SW480 (cell line): ENCODE measurements at regions not wholly inside any gene's neighbourhood (a gene's known extent, or its start where the extent isn't known, plus 50 kb on each side); places are given as distances from the start of the nearest gene placed in this dataset.

Source experiments
- DNase-seq: peaks from one replicate; pipeline ENCODE4 v3.0.0-alpha.2; 2016; ENCODE audit warnings: low spot score

DNA sequence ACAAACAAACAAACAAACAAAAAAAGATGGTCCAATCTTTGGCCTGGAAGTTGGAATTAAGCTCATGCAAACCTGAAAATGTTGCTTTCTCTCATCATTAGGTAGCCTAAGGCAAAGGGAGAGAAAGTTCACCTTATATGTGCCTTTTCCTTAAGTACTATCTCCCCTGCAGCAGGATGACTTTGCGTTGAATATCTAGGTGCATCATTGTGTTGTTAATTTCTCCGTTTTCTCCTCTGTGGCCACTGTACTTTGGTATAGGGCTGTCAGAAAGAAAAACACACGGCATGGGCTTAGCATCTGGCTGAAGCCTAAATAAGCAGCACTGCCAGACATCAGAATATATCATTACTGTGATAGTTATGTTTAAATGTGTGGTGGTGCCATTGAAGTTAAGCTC, 345.5 kb downstream of the BCAT1 start:
- no peak for DNase-seq

DNA sequence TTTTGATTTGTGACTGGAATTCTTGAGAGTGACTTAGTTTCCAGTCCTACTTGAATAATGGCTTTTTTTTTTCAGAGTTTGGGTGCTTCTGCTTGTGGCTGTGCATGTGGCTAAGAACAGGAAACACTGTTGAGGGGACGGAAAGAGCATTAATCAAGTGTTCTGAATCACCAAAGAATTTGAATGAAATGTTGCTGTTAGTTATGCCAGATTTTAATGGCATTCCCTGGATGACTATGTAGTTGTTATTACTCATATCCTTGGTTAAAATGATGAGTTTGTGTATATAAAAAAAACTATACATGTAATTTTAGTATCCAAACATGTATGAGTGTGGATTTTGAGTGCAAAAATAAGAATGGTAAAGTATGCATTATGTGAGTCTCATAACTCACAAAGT, 347.9 kb downstream of the BCAT1 start:
- DNase-seq: no peak

DNA sequence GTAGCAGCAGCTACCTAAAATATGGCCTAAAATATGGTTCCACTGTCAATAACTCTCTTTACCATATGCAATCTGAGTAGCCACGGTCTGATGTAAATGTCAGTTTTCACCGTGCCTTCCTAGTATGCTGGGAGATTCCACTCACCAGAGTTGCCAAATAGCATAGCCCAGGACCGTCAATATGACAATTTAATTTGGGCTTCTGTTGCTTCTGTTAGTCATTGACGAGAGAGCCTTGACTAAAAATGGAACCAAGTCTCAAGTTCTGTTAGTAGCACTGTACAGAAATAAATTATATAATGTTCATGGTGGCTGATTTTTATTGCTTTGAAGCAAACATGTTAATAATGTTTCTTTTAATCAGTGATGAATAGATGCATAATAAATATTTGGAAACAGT, 348.4 kb downstream of the BCAT1 start:
- DNase-seq: no peak

DNA sequence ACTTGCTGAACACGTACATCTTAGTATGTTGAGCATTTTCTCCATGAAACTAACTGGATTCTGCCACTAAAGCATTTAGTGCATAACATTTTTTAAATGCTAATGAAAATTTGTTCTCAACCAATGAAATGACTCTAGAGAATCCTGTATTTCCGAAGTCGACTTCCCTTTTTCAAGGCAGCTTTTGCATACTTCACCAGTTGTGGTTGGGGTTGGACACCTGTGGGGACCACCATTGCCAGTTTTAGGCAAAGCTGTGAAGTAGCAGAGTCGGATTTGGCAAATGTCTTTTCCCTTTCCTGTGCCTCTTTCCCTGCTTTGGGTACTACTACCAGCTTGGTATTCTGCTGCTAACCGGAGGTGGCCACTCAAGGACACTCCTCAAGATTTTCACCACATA, 349.2 kb downstream of the BCAT1 start:
- DNase-seq: no peak

DNA sequence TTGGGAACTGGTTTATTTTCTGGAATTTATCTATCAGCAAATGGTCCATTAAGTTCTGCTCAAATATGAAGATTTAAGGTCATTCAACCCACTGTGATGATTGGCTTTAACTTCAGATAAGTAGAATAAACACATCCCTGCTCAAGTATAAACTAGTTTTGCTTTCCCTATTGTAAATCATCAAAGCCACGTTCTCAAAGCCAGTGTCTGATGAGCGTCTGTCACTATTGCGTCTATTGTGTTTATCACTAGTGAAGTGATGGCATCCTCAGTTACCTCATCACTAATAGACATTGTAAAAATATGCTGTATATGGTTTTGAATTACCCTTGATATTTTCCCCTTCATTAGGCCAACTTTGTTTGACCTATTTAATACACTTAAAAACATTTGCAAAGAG, 351.3 kb downstream of the BCAT1 start:
- no peak for DNase-seq

DNA sequence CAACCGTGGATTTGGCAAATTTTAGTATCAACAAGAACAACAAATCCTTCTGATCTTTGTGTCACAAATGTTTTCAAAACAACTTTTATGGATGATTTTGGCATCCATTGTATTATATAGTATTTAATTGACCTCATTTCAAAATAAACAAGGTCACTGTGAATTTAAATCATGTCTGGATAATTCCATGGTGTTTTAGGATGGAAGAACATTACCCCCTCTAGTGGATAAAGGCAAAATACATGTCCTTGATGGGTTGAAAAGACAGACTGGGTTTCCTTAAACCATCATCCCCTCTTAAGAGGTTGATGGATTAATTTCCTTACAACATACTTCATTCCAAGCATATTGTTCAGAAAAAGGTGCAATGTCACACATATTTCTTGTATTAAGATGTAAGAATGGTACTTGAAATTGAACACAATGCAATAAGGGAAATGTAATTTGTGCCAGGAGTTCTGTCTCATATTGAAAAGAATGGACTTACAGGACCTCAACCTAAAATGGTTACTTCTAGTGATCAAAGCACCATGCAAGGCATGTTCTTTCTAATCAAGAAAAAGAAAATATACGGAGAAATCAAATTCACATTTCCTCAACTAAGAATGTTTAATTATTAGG, 352.0 kb downstream of the BCAT1 start:
- DNase-seq: peak; percentile 76

DNA sequence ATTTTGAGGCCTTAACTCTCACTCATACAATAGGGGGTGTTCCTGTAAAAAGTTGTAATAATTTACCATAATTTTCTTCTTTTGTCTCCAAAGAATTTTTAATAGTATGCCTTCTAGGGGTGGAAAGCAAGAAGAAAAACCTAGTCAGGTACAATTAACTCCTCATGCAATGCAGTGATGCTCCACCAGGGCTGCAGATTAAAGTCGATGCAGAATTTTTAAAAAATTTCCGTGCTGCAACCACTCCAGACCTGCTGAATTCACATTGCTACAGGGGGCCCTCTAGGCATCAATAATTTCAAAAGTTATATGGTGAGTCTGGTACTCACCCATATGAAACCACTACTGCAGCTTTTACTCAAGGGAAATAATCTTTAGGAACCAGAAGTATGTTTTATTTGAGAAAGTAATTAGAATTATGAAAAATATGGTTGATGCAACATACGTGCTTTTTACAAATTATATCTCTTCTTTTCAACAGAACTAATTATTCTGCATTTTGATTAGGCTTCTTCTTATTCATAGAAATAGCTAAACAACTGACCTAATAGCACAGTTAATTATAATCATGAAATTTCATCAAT, 353.2 kb downstream of the BCAT1 start:
- DNase-seq: peak; percentile 31

DNA sequence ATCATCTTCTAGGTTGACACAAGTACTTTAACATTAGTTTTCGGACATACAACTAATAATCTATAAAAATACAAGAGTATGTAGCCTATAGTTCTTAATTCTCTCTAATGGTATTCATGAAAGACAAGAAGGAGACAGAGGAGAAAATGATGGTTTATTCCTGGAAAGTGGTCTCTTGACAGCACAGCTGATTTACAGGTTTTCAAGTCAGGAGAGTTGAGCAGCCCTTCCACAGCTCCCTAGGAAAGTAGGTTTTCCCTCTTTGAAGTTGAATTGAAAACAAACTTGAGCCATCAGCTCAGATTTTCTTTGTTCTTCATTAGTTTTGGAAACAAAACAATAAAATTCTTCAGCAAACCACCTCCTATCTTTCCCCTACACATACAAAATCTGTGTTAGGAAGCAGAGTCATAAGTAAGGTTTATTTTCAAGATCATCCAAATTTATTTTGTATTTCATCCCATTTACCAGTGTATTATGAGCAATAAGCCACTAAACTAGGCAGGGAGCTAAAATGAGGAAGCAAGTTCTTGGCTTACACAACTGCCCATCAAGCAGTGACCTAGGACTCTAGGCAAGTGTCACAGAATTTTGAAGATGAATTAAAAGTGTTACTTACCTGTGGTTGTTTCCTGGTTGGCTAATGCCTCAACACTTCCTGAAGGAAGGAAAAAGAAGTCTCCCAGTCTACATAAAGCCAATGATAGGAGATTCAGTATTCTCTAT, 357.0 kb downstream of the BCAT1 start:
- DNase-seq: no peak

DNA sequence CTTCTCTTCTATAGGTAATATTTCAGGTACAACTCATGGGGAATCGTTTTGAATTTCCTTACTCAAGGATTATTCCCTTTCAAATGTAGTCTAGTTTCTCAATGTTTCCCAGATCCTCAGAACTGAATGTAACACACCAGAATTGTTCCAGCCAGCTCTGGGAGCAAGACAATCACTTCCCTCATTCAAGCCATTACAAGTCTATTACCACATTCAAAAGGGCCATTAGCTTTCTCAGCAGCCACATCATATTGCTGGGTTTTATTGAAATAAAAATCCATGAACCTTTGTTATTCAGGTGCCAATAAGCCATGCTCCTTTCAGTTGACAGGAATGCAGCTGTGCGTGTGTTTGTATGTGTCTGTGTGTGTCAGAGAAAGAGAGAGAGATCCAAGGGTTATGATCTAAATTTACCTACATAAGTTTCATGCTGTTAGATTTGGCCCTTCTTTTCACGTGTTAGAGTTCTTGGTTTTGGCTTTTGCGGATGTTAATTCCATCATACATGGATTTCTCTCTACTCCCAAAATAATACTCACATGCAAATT, 357.7 kb downstream of the BCAT1 start:
- no peak for DNase-seq

DNA sequence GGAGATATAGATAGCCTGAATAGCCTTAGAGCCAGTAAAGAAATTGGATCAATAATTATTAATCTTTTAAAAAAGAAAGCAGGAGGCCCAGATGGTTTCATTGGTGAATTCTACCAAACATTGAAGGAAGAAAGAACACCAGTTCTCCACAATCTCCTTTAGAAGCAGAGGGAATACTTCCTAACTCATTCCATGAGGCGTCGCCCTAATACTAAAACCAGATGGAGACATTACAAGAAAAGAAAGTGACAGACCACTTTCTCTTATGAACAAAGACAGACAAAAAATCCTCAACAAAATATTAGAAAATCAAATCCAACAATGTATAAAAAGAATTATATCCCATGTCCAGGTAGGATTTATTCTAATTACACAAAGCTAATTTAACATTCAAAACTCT, 362.6 kb downstream of the BCAT1 start:
- DNase-seq: no peak

DNA sequence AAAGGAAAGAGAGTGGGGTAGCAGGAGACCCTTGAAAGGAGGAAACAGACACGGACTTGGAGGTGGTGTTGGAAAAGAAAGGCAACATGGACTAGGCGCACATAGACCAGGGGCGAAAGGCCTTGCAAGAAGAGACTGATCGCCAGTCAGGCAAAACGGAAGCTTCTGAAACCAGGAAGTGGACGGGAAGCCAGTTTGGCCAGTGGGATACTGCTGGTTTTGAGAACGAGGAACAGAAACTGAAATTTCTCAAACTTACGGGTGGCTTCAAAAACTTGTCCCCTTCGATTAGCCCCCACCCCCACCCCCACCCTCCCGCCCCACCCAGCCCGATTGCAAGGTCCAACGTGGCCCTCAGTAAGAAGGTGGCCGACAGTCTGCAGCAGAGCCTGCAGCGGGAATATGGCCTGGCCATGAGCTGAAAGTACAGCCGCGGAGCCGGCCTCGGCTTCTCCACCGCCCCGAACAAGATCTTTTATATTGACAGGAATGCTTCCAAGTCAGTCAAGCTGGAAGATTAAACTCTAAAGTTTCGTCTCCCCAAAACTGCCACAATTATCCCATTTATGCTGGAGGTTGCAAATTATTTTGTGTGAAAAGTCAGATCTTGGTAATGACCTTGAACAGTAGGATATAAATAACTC, 364.7 kb downstream of the BCAT1 start:
- DNase-seq: no peak

DNA sequence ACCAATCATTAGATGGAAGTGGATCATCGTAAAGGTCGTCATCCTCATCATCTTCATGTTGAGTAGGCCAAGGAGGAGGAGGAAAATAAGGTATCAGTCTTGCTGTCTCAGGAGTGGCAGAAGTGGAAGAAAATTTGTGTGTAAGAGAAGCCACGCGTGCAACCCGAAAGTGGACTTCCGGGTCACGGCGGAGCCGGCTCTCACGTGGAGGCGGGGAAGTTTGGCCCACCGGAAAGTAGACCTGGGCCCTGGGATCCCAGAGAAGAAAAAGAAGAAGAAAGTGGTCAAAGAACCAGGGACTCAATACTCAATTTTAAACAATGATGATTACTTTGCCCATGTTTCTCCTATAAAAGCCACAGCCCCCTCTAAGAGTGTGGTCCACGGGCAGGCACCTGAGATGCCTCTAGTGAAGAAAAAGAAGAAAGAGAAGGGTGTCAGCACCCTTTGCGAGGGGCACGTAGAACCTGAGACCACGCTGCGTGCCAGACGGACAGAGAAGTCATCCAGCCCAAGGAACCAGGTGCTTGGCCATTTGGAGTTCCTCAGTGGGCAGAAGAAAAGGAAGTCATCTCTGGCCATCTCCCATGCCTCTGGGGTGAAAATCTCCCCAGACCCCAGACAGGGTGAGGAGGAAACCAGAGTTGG, 365.8 kb downstream of the BCAT1 start:
- no peak for DNase-seq

DNA sequence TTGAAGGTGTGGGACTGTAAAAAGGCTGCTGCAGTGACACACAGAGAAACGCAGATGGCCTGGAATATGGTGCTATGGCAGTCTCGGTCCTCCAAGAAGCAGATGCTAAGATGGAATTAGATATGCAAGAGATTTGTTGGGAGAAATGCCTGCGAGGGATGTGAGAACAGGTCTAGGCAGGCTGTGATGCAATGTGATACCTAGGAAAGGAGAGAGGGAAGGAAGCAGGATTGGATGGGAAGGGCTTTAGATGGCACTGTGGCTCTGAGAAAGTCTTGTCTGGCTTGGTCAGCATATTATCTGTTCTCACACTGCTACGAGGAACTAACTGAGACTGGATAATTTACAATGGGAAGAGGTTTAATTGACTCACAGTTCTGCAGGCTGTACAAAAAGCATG, 374.4 kb downstream of the BCAT1 start:
- DNase-seq: no peak

DNA sequence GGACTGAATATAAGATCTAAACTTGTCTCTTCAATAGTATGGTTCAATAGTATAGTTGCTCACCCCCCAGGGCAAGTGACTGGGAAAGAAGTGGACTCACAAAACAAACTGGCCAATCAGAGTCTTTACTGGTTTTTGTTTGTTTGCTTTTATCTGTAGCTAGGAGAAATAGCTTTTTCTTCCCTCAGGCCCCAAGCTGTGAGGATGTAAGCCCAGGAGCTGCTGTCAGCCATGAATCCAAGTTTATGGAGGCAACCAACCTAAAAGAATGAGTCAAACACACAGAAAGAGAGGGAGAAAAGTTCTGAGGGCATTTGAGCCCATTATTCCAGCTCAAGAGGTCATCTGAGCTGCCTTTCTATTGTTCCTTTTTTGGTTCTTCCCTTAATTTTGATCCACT, 375.3 kb downstream of the BCAT1 start:
- DNase-seq: no peak

DNA sequence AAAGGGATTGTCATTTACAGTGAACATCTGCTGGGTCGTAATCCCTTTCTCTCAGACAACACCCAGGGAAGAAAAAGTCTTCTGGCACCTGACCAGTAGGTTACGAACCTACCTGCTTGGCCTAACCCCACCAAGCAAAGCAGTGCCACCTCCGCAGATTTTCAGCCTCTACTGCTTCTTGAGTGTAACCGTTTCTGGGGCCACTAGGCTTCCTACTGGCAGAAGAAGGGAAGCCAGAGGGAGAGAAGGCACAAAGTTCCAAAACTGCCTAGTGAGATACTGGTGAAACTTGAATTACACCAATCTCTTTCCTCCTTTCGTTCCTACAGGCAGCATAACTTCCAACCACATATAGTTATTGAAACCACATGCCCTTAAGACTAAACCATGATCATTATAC, 383.6 kb downstream of the BCAT1 start:
- DNase-seq: peak; percentile 23

DNA sequence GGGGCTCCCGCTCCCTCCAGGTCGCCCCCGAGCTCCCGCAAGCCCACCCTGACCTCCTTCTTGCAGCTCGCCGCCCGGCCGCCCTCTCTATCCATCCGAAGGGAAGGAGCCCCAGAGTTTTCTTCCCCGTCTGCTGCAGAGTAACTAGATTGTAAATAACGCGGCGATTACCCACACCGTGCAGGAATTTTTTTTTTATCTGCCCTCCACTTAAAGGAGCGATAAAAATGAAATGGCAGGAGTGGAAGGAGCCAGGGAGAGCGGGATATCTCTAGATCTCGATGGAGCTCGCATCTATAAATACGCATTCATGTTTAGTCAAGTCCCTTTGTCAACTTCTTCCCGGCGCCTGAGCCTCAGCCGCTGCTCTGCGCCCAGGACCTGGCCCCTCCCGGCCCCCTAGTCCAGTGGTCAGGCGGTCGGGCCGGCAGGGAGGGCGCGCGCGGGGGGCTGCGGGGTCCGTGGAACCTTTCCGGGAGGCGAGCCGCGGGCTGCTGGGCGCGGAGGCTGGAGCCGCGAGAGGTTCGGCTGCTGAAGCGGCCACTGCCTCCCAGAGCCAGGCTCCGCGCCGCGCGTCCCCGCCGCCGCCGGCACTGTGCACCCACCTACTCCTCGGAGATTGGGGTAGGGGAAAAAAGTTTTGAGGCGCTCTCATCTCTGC, 386.0 kb downstream of the BCAT1 start:
- DNase-seq: no peak

DNA sequence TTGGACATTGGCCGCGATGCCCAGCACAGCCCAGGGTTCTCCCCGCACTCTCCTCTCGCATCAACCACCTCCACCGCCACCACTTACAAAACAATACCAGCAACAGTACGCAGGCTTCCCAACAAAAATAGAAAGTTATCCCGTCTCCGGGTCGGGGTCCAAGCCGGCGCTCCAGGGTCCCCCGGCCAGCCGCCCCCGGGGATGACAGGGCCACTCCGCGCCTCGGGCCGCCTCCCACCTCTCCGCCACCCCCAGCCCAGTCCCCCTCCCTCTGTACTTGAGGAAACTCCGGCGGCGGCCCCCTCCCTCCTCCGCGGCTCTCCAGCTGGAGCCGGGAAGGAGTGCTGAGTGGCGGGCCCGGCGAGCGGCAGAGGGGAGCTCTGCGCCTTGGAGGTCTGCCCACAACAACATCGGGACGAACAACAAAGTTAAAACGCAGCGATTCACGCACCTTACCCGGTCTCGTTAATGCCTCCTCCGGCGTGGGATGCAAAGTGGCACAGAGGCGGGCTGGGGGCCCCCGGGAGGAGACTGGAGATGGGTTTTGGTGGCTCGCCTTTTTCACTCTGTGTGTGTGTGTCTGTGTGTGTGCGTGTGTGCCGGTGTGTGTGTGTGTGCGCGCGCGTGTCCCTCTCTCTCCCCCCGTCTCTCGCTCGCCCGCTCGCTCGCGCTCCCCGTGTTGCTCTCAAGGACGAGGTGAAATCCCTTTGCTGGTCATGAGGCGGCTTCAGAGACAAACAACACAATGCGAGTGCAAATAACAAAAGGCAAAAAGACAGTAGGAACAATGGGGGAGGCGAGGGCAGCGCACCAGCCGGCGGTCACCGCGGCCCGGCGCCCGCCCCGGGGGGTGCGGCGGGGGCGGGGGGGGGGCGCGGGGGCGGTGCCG, 386.8 kb downstream of the BCAT1 start:
- no peak for DNase-seq

DNA sequence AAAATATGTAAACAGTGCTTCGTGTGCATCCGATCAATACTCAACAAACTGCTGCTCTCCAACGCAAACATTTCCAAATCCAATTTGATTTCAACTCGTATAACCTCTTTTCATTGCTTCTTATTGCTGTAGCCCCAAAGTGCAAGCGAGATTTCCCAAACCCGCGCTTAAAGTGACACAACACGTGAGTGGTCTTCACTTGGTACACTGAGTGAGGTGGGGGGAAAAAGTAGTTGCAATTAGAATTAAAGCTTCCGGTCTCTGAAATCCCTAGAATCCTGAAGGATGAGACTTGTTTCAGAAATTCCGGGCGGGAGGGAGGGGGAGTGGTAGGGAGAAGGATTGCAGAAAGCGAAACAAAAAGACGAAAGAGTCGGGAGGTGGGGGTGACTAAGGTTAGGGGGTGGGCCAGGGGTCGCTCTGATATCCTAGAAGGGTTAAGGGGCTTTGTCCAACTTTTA, 387.5 kb downstream of the BCAT1 start:
- DNase-seq: no peak

DNA sequence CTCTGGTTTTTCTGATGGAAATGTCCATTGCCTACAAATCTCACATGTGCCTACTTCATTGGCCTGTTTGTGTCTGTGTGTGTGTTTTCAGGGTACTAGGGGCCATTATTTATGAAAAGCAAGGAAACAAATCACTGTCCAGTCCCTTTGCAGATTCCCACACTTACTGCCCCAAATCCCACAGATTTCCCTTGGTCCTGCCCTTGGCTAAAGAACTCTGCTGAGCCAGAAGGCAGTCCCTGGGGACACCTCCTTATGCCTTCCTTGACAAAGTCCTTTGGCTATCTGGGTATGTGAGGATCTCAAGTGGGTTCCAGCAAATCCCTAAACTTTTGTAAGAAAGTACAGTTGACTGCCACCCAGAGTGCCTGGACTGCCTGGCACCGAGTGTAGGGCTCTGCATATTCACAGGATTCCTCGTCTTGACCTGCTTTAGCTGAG, 388.1 kb downstream of the BCAT1 start:
- no peak for DNase-seq

DNA sequence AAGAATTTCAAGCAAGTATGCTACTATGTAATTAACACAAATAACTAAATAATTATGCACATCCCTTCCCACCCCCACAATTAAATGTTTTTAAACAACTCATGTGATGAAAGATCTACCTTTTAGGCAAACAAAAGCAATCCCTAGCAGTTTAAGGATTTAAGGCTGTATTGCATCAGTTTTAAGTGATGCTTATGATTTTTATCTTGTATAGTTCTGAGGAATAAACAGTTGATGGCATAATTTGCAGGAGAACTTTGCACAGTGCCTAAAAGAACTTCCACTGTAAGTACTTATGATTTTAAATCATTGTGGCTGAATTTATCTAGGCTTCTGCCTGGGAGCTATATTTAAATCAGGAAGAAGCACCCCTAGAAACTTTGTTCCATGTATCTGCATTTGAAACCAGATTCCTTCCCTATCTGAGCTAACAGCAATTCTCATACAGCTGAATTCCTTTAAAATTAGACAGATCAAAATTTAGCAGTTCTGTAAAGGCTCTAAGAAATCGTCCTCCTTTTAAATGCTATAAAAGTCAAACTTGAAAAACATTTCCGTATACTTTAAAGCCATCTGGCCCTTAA, 388.6 kb downstream of the BCAT1 start:
- DNase-seq: no peak
